ENCODE measurements at regions not wholly inside any gene's neighbourhood (a gene's known extent, or its start where the extent isn't known, plus 50 kb on each side); places are given as distances from the start of the nearest gene placed in this dataset.

- peak; percentile 68 for DNase-seq (ENCODE audit: low read depth)
Measured at GRCh38 chr18:73790587-73790986, 357.0 kb downstream of the FBXO15 start.

- DNase-seq (ENCODE audit: low read depth) = no peak
Measured at GRCh38 chr18:73787316-73787715, 360.3 kb downstream of the FBXO15 start.

- DNase-seq (ENCODE audit: low read depth) = peak; percentile 92
Measured at GRCh38 chr18:73785300-73785699, 362.3 kb downstream of the FBXO15 start.

GRCh38 chr18:73784853-73785252 lies 362.8 kb downstream of the FBXO15 start:
- DNase-seq (ENCODE audit: low read depth) = no peak

GRCh38 chr18:73782405-73782804 lies 365.2 kb downstream of the FBXO15 start:
- DNase-seq (ENCODE audit: low read depth) = no peak

GRCh38 chr18:73780218-73780617 lies 367.4 kb downstream of the FBXO15 start:
- DNase-seq (ENCODE audit: low read depth) = no peak

GRCh38 chr18:73778032-73778359 lies 369.6 kb downstream of the FBXO15 start:
- DNase-seq (ENCODE audit: low read depth) = peak; percentile 91

- DNase-seq (ENCODE audit: low read depth) = no peak
Measured at GRCh38 chr18:73777356-73778031, 370.1 kb downstream of the FBXO15 start.

GRCh38 chr18:73774811-73775509 lies 372.7 kb downstream of the FBXO15 start:
- no peak for DNase-seq (ENCODE audit: low read depth)

- no peak for DNase-seq (ENCODE audit: low read depth)
Measured at GRCh38 chr18:73768043-73768442, 379.6 kb downstream of the FBXO15 start.

GRCh38 chr18:73766910-73767515 lies 380.6 kb downstream of the FBXO15 start:
- DNase-seq (ENCODE audit: low read depth) = no peak

- no peak for DNase-seq (ENCODE audit: low read depth)
Measured at GRCh38 chr18:73758446-73758845, 389.2 kb downstream of the FBXO15 start.

GRCh38 chr18:73756256-73757091 lies 391.2 kb downstream of the FBXO15 start:
- DNase-seq (ENCODE audit: low read depth) = no peak

GRCh38 chr18:73752965-73753364 lies 394.7 kb downstream of the FBXO15 start:
- DNase-seq (ENCODE audit: low read depth) = peak; percentile 35

- DNase-seq (ENCODE audit: low read depth) = peak; percentile 52
Measured at GRCh38 chr18:73752546-73752945, 395.1 kb downstream of the FBXO15 start.

- DNase-seq (ENCODE audit: low read depth) = no peak
Measured at GRCh38 chr18:73750052-73750451, 397.6 kb downstream of the FBXO15 start.

- DNase-seq (ENCODE audit: low read depth) = no peak
Measured at GRCh38 chr18:73749304-73749703, 398.3 kb downstream of the FBXO15 start.

GRCh38 chr18:73748731-73749130 lies 398.9 kb downstream of the FBXO15 start:
- DNase-seq (ENCODE audit: low read depth) = peak; percentile 35

GRCh38 chr18:73746101-73746500 lies 401.5 kb downstream of the FBXO15 start:
- DNase-seq (ENCODE audit: low read depth) = no peak

GRCh38 chr18:73742957-73743356 lies 404.7 kb downstream of the FBXO15 start:
- DNase-seq (ENCODE audit: low read depth) = no peak

GRCh38 chr18:73741946-73742345 lies 405.7 kb downstream of the FBXO15 start:
- peak; percentile 49 for DNase-seq (ENCODE audit: low read depth)

GRCh38 chr18:73739098-73739497 lies 408.5 kb downstream of the FBXO15 start:
- no peak for DNase-seq (ENCODE audit: low read depth)

- no peak for DNase-seq (ENCODE audit: low read depth)
Measured at GRCh38 chr18:73737990-73738389, 409.6 kb downstream of the FBXO15 start.

Data from fibroblast of gingiva (primary cell).